Ovary (tissue), 3 donors: ENCODE measurements at regions not wholly inside any gene's neighbourhood (a gene's known extent, or its start where the extent isn't known, plus 50 kb on each side); places are given as distances from the start of the nearest gene placed in this dataset.

Experiments used
- POLR2A ChIP-seq: fragments of 450-650 bp; IDR thresholded peaks from one replicate; pipeline ENCODE4 v1.6.1; 2017; ENCODE audit warnings: antibody characterized with exemption, mild to moderate bottlenecking, moderate library complexity
- TF ChIP-seq, protein P1 (sequence below), 3 donors: fragments of 450-650 bp in 2 of 3; fragments of 200-600 bp in 1 of 3; IDR thresholded peaks; one replicate each; pipeline versions ENCODE4 v1.5.1 to v1.8.0; 2016 to 2022; ENCODE audit warnings: antibody characterized with exemption in 3 of 3, mild to moderate bottlenecking in 1 of 3
- donor health status: DM: no; HTN: no; CAD: no.

DNA sequence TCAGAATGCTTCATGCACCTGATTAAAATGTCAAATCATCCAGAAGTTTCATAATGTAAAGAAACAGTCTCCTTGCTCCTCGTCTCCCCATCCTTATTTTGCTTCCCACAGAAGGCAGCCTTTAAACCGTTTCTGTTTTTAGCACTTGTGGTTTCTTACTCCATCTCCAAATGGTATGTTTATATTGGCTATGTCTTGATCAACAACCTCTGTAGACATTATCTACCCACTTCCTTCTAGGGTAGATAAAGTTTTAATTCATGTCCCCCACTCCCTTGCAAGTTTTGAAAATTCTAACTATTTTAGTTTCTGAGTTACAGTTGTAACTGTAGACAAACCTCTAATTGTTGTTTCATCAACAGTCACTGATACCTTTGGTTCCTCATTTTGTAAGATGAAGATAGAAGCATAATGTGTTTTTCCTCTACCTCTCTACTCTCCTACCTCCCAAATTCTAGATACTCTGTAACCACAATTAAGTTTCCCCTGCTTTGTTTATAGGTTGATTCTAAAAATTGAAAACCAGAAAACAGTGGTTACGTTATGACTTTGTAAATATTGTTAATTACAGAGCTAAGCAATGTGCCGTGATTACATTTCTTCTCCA is 291.7 kb upstream of the GATB start:
- no peak for TF ChIP-seq POLR2A
- TF ChIP-seq, protein P1, sequence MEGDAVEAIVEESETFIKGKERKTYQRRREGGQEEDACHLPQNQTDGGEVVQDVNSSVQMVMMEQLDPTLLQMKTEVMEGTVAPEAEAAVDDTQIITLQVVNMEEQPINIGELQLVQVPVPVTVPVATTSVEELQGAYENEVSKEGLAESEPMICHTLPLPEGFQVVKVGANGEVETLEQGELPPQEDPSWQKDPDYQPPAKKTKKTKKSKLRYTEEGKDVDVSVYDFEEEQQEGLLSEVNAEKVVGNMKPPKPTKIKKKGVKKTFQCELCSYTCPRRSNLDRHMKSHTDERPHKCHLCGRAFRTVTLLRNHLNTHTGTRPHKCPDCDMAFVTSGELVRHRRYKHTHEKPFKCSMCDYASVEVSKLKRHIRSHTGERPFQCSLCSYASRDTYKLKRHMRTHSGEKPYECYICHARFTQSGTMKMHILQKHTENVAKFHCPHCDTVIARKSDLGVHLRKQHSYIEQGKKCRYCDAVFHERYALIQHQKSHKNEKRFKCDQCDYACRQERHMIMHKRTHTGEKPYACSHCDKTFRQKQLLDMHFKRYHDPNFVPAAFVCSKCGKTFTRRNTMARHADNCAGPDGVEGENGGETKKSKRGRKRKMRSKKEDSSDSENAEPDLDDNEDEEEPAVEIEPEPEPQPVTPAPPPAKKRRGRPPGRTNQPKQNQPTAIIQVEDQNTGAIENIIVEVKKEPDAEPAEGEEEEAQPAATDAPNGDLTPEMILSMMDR (IDR thresholded peaks at IDR 0.05) = no peak
